ENCODE measurements at regions not wholly inside any gene's neighbourhood (a gene's known extent, or its start where the extent isn't known, plus 50 kb on each side); places are given as distances from the start of the nearest gene placed in this dataset.

GRCh38 chr6:90753820-90754643 is 167.2 kb upstream of the MAP3K7 start (continued):
- no peak for TF ChIP-seq ZBTB33 (IDR thresholded peaks at IDR 0.05)
- no peak for TF ChIP-seq HNF4G (IDR thresholded peaks at IDR 0.05)
- TF ChIP-seq JUND (IDR thresholded peaks at IDR 0.05): no peak

GRCh38 chr6:90739802-90740201 is 152.9 kb upstream of the MAP3K7 start:
- Histone ChIP-seq H3K9me3 (ENCODE audit: control insufficient read depth in 4 of 4, low read length in 3 of 4) (no peaks in the 10 kb centered on the region), H3K27ac (ENCODE audit: low read depth in 1 of 2, low read length in 2 of 2) (no peak overlapping the region), H3K4me1 (ENCODE audit: control insufficient read depth in 4 of 4, insufficient read depth in 4 of 4, low read length in 3 of 4) (no peaks in the 10 kb centered on the region), H3K27me3 (ENCODE audit: control insufficient read depth in 4 of 4, insufficient read depth in 4 of 4, low read length in 3 of 4) (peaks cover 0 to 2% (median 0%) of the 10 kb centered on the region in 4 donors), H3K4me3 (ENCODE audit: low read depth in 1 of 3, low read length in 3 of 3) (no peak overlapping the region), H3K36me3 (ENCODE audit: control insufficient read depth in 4 of 4, insufficient read depth in 3 of 4, low read depth in 1 of 4, low read length in 3 of 4) (no peaks in the 10 kb centered on the region), H3K9ac (ENCODE audit: low read depth in 1 of 2, low read length in 2 of 2) (no peak overlapping the region)
- TF ChIP-seq FOXA1 (IDR thresholded peaks at IDR 0.05) (no peak), RXRA (IDR thresholded peaks at IDR 0.05) (no peak), JUND (IDR thresholded peaks at IDR 0.05) (no peak), EGR1 (IDR thresholded peaks at IDR 0.05; ENCODE audit: low read depth in 2 of 2) (no peak), TAF1 (conservative IDR thresholded peaks at IDR 0.05) (no peak), RAD21 (IDR thresholded peaks at IDR 0.05) (no peak), HNF4G (IDR thresholded peaks at IDR 0.05) (no peak), SP1 (IDR thresholded peaks at IDR 0.05) (no peak), FOXA2 (IDR thresholded peaks at IDR 0.05) (no peak), ZBTB33 (IDR thresholded peaks at IDR 0.05) (no peak), YY1 (IDR thresholded peaks at IDR 0.05) (no peak), HNF4A (conservative IDR thresholded peaks at IDR 0.05) (no peak), CTCF (IDR thresholded peaks at IDR 0.05; ENCODE audit: low read depth, low read length, missing input control) (no peak), NR2F2 (IDR thresholded peaks at IDR 0.05) (no peak)
- no peak for DNase-seq (ENCODE audit: low spot score)
- WGBS: 68% methylated on average over 4 of the region's 4 CpGs

GRCh38 chr6:90739339-90739738 is 152.5 kb upstream of the MAP3K7 start:
- H3K4me1 ChIP-seq (ENCODE audit: control insufficient read depth in 4 of 4, insufficient read depth in 4 of 4, low read length in 3 of 4): no peaks in the 10 kb centered on the region
- H3K9me3 ChIP-seq (ENCODE audit: control insufficient read depth in 4 of 4, low read length in 3 of 4): no peaks in the 10 kb centered on the region
- H3K27ac ChIP-seq (ENCODE audit: low read depth in 1 of 2, low read length in 2 of 2): no peak overlapping the region
- no peaks in the 10 kb centered on the region for H3K36me3 ChIP-seq (ENCODE audit: control insufficient read depth in 4 of 4, insufficient read depth in 3 of 4, low read depth in 1 of 4, low read length in 3 of 4)
- no peak for DNase-seq (ENCODE audit: low spot score)
- 47% methylated on average over 7 of the region's 7 CpGs for WGBS
- no peak overlapping the region for H3K9ac ChIP-seq (ENCODE audit: low read depth in 1 of 2, low read length in 2 of 2)
- no peak overlapping the region for H3K4me3 ChIP-seq (ENCODE audit: low read depth in 1 of 3, low read length in 3 of 3)
- H3K27me3 ChIP-seq (ENCODE audit: control insufficient read depth in 4 of 4, insufficient read depth in 4 of 4, low read length in 3 of 4): peaks cover 0 to 2% (median 0%) of the 10 kb centered on the region in 4 donors
- TF ChIP-seq RXRA (IDR thresholded peaks at IDR 0.05) (no peak), HNF4G (IDR thresholded peaks at IDR 0.05) (no peak), NR2F2 (IDR thresholded peaks at IDR 0.05) (no peak), ATF3 (IDR thresholded peaks at IDR 0.05) (no peak), RAD21 (IDR thresholded peaks at IDR 0.05) (no peak), CTCF (IDR thresholded peaks at IDR 0.05; ENCODE audit: low read depth, low read length, missing input control) (no peak), EGR1 (IDR thresholded peaks at IDR 0.05; ENCODE audit: low read depth in 2 of 2) (no peak), FOXA1 (IDR thresholded peaks at IDR 0.05) (no peak), JUND (IDR thresholded peaks at IDR 0.05) (no peak), MAX (IDR thresholded peaks at IDR 0.05) (no peak), ZBTB33 (IDR thresholded peaks at IDR 0.05) (no peak), FOXA2 (IDR thresholded peaks at IDR 0.05) (no peak), GABPA (IDR thresholded peaks at IDR 0.05 in 1 of 2, conservative IDR thresholded peaks at IDR 0.05 in 1 of 2) (no peak)

Data from liver (tissue), 8 donors.